Calu3 (cell line): ENCODE measurements at regions not wholly inside any gene's neighbourhood (a gene's known extent, or its start where the extent isn't known, plus 50 kb on each side); places are given as distances from the start of the nearest gene placed in this dataset.

Experiments used
- BruUV-seq: library from RNA; stranded (reverse); fragments of 400-500 nt; replicated peaks from 2 replicates; lab custom pipeline; 2021; lab: Mats Ljungman, UMichigan
- CTCF ChIA-PET: fragments of 300-600 bp; sonication (Branson Sonifier 250); formaldehyde crosslinking; loops from one replicate; lab custom pipeline; 2022; ENCODE audit warnings: antibody characterized with exemption; lab: Charles Lee
- DNase-seq: peaks from one replicate; pipeline ENCODE4 v3.0.0; 2022
- H3K27ac Mint-ChIP-seq: one replicate; pipeline ENCODE4 v1.8.0; 2022; ENCODE audit warnings: mixed read lengths; ENCODE audit not compliant: unreplicated experiment
- H3K27me3 Mint-ChIP-seq: one replicate; pipeline ENCODE4 v1.8.0; 2022; ENCODE audit warnings: mixed read lengths; ENCODE audit not compliant: unreplicated experiment
- H3K36me3 Mint-ChIP-seq: one replicate; pipeline ENCODE4 v1.8.0; 2022; ENCODE audit warnings: mild to moderate bottlenecking, moderate library complexity, mixed read lengths; ENCODE audit not compliant: insufficient read depth, unreplicated experiment
- H3K4me1 Mint-ChIP-seq: one replicate; pipeline ENCODE4 v1.8.0; 2022; ENCODE audit warnings: mild to moderate bottlenecking, low read depth, mixed read lengths; ENCODE audit not compliant: unreplicated experiment
- H3K4me3 Mint-ChIP-seq: one replicate; pipeline ENCODE4 v1.8.0; 2022; ENCODE audit warnings: mild to moderate bottlenecking, low read depth, moderate library complexity, mixed read lengths; ENCODE audit not compliant: unreplicated experiment
- H3K9me3 Mint-ChIP-seq: one replicate; pipeline ENCODE4 v1.8.0; 2022; ENCODE audit warnings: low read depth, mixed read lengths; ENCODE audit not compliant: unreplicated experiment
- CTCF ChIP-seq: fragments of 200-600 bp; IDR thresholded peaks from one replicate; pipeline ENCODE4 v1.8.0; 2022; ENCODE audit warnings: antibody characterized with exemption; ENCODE audit not compliant: unreplicated experiment
- intact Hi-C: fragments of 100-400 bp; cut with micrococcal nuclease; formaldehyde crosslinking; loops from one replicate; pipeline ENCODE4 v1.10.0; 2022; ENCODE audit not compliant: unreplicated experiment

GRCh38 chr22:48145738-48146137 is 1383.3 kb downstream of the TBC1D22A start:
- H3K4me3 Mint-ChIP-seq = no peak overlapping the region
- CTCF ChIA-PET = no interaction called here

GRCh38 chr22:48144318-48144717 is 1381.9 kb downstream of the TBC1D22A start:
- CTCF ChIA-PET = interaction anchor here (0.6 kb wide), 1 partner anchor 45 kb away, joined by 4 read pairs; no protein-coding TSS in a partner anchor
- no peaks in the 10 kb centered on the region for H3K4me1 Mint-ChIP-seq
- H3K27me3 Mint-ChIP-seq = no peaks in the 10 kb centered on the region

More at GRCh38 chr22:48145738-48146137, 1383.3 kb downstream of the TBC1D22A start:
- no peaks in the 10 kb centered on the region for H3K4me1 Mint-ChIP-seq
- intact Hi-C loops = no loop called here
- no peak overlapping the region for H3K27ac Mint-ChIP-seq
- H3K36me3 Mint-ChIP-seq = no peaks in the 10 kb centered on the region
- no peak for DNase-seq
- peaks cover 18% of the 10 kb centered on the region for H3K9me3 Mint-ChIP-seq
- no TSS peak for BruUV-seq
- no peak for TF ChIP-seq CTCF
- H3K27me3 Mint-ChIP-seq = no peaks in the 10 kb centered on the region

GRCh38 chr22:48143856-48144255 is 1381.4 kb downstream of the TBC1D22A start:
- no peaks in the 10 kb centered on the region for H3K4me1 Mint-ChIP-seq
- TF ChIP-seq CTCF = no peak
- no peaks in the 10 kb centered on the region for H3K36me3 Mint-ChIP-seq
- no TSS peak for BruUV-seq
- no peak overlapping the region for H3K27ac Mint-ChIP-seq
- intact Hi-C loops = no loop called here
- no peak for DNase-seq
- H3K9me3 Mint-ChIP-seq = peaks cover 24% of the 10 kb centered on the region
- CTCF ChIA-PET = interaction anchor here (0.6 kb wide), 1 partner anchor 46 kb away, joined by 4 read pairs; no protein-coding TSS in a partner anchor
- H3K27me3 Mint-ChIP-seq = no peaks in the 10 kb centered on the region
- no peak overlapping the region for H3K4me3 Mint-ChIP-seq

More at GRCh38 chr22:48144318-48144717, 1381.9 kb downstream of the TBC1D22A start:
- H3K9me3 Mint-ChIP-seq = peaks cover 22% of the 10 kb centered on the region
- DNase-seq = no peak
- H3K27ac Mint-ChIP-seq = no peak overlapping the region
- intact Hi-C loops = no loop called here
- no peaks in the 10 kb centered on the region for H3K36me3 Mint-ChIP-seq
- no TSS peak for BruUV-seq
- no peak overlapping the region for H3K4me3 Mint-ChIP-seq
- TF ChIP-seq CTCF = no peak

- Mint-ChIP-seq H3K36me3 (no peaks in the 10 kb centered on the region), H3K27ac (no peak overlapping the region), H3K4me3 (no peak overlapping the region), H3K4me1 (no peaks in the 10 kb centered on the region), H3K9me3 (peaks cover 25% of the 10 kb centered on the region), H3K27me3 (no peaks in the 10 kb centered on the region)
- TF ChIP-seq CTCF = no peak
- intact Hi-C loops = no loop called here
- no TSS peak for BruUV-seq
- DNase-seq = no peak
- CTCF ChIA-PET = no interaction called here
Measured at GRCh38 chr22:48142388-48142787, 1379.9 kb downstream of the TBC1D22A start.
